ENCODE measurements at regions not wholly inside any gene's neighbourhood (a gene's known extent, or its start where the extent isn't known, plus 50 kb on each side); places are given as distances from the start of the nearest gene placed in this dataset.

DNA sequence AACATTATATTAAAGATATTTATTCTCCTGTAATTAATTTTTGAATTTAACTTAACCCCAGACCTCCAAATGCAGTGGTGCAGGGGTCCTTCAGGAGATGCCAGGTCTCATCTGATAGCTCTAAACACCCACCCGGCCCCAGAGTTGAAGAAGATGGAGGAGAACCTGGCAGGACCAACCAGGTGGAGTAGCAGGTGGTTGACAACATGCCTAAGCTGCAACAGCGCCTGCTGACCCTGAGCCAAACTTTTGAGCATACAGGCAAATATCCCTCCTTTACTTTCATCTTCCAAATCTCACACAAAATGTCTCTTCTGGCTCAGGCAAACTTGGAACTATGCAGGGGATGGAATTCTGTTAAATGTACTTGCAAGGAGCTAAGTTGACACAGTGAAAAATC lies 145.3 kb upstream of the TCF21 start:
- no peak overlapping the region for H3K4me3 ChIP-seq (ENCODE audit: control insufficient read depth, low read depth, low read length)
- DNase-seq (ENCODE audit: low read depth), result no peak
- TF ChIP-seq, protein P1, sequence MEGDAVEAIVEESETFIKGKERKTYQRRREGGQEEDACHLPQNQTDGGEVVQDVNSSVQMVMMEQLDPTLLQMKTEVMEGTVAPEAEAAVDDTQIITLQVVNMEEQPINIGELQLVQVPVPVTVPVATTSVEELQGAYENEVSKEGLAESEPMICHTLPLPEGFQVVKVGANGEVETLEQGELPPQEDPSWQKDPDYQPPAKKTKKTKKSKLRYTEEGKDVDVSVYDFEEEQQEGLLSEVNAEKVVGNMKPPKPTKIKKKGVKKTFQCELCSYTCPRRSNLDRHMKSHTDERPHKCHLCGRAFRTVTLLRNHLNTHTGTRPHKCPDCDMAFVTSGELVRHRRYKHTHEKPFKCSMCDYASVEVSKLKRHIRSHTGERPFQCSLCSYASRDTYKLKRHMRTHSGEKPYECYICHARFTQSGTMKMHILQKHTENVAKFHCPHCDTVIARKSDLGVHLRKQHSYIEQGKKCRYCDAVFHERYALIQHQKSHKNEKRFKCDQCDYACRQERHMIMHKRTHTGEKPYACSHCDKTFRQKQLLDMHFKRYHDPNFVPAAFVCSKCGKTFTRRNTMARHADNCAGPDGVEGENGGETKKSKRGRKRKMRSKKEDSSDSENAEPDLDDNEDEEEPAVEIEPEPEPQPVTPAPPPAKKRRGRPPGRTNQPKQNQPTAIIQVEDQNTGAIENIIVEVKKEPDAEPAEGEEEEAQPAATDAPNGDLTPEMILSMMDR (IDR thresholded peaks at IDR 0.05; ENCODE audit: control insufficient read depth, insufficient read depth, low read depth, low read length, missing control alignments), result no peak

DNA sequence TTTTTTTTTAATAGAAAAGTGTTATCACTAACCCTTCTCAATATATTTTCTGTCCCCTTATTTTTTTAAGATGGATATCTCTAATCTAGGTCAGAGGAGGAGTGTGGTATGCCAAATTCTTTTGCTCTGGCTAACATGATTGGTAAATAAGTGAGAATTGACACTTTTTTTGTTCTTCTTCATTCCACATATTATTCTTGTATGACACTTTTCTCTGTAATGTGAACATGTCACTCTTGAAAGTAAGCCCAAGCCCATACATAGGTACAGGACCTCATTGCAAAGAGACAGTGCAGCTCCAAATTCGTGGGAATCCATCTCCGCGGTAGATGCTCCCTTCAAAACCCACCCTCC lies 142.5 kb upstream of the TCF21 start:
- DNase-seq (ENCODE audit: low read depth), result no peak
- no peak overlapping the region for H3K4me3 ChIP-seq (ENCODE audit: control insufficient read depth, low read depth, low read length)
- TF ChIP-seq, protein P1 (IDR thresholded peaks at IDR 0.05; ENCODE audit: control insufficient read depth, insufficient read depth, low read depth, low read length, missing control alignments), result no peak

DNA sequence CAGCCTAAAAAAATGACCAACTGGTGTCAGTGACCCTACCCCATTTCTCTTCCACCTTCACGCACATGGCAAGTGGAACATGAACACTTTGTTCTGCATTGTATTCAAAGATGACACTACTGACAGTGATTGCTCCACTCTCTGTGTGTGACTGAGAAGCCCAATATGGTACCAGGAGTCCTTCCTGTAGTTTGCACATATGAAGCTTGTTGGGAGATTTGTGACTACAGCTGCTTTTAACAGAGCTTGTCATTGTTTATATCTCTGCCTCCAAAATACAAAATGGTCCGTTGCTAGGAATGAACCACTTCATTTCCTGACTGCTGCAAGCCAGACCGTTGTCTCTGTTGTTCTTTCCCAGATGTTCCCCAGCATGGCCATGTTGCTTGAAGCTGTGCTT lies 140.3 kb upstream of the TCF21 start:
- TF ChIP-seq, protein P1 (IDR thresholded peaks at IDR 0.05; ENCODE audit: control insufficient read depth, insufficient read depth, low read depth, low read length, missing control alignments), result no peak
- no peak overlapping the region for H3K4me3 ChIP-seq (ENCODE audit: control insufficient read depth, low read depth, low read length)
- no peak for DNase-seq (ENCODE audit: low read depth)

DNA sequence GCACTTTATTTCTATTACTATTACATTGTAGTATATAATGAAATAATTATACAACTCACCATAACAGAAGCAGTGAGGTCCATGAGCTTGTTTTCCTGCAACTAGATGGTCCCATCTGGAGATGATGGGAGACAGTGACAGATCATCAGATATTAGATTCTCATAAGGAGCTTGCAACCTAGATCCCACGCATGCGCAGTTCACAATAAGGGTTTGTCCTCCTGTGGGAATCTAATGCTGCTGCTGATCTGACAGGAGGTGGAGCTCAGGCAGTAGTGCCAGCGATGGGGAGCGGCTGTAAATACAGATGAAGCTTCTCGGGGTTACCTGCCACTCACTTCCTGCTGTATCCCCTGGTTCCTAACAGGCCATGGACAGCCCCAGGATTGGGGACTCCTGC lies 139.5 kb upstream of the TCF21 start:
- no peak for DNase-seq (ENCODE audit: low read depth)
- TF ChIP-seq, protein P1 (IDR thresholded peaks at IDR 0.05; ENCODE audit: control insufficient read depth, insufficient read depth, low read depth, low read length, missing control alignments), result no peak
- H3K4me3 ChIP-seq (ENCODE audit: control insufficient read depth, low read depth, low read length), result no peak overlapping the region

DNA sequence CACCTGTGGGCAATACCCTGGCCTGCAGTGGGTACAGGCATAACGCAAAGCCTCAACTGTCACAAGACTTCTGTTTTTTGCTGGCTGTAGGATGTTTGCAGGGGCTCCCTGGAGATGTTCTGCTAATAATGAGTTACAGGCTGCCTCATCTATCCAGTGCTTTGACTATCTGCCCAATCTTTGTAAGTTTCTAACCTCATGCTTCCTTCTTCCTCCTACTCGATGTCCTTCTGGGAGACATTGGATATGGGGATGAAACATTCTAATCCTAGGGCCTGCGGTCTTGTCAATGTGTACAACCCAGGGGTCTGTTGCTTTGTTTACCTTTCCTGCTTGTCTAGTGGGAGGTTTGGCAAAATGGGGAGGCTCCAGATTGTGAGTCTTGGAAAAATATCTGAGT lies 136.8 kb upstream of the TCF21 start:
- TF ChIP-seq, protein P1 (IDR thresholded peaks at IDR 0.05; ENCODE audit: control insufficient read depth, insufficient read depth, low read depth, low read length, missing control alignments), result no peak
- H3K4me3 ChIP-seq (ENCODE audit: control insufficient read depth, low read depth, low read length), result no peak overlapping the region
- DNase-seq (ENCODE audit: low read depth), result no peak

DNA sequence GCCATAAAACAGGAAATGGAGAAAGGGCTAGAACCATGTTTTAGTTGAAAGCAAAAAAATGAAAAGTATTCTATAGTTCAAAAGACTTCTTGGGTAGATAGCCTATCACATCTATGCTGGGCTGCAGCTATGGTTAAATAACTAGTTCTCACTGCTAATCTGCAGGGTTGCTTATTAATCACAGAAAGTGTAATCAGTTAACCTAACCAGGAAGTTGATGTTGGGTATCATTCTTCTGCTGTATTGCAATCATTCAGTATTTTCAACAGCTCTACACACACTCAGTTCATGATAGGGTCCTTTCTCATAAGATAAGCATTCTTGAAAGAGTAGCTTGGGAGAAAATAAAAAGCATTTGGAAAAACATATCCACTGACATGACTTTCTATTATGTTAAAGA lies 135.2 kb upstream of the TCF21 start:
- H3K4me3 ChIP-seq (ENCODE audit: control insufficient read depth, low read depth, low read length), result no peak overlapping the region
- DNase-seq (ENCODE audit: low read depth), result no peak
- TF ChIP-seq, protein P1 (IDR thresholded peaks at IDR 0.05; ENCODE audit: control insufficient read depth, insufficient read depth, low read depth, low read length, missing control alignments), result no peak

DNA sequence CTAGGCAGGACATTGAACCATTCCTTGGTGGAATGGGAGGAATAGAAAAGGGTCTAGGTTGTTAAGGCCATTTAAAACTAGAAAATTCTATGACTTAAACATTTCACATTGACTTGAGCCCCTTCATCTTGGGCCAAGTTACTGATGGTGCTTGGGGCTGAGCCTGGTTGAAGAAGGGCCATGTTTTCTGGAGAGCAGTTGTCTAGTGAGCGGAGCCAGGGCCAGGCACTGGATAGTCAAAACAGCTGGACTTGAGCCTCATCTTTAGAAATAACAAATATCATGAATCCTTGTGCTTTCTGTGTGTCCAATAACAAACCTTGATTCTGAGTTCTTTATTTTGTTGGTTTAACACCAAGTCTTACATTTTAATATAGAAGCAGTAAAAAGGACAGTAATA lies 134.6 kb upstream of the TCF21 start:
- no peak overlapping the region for H3K4me3 ChIP-seq (ENCODE audit: control insufficient read depth, low read depth, low read length)
- TF ChIP-seq, protein P1 (IDR thresholded peaks at IDR 0.05; ENCODE audit: control insufficient read depth, insufficient read depth, low read depth, low read length, missing control alignments), result no peak
- DNase-seq (ENCODE audit: low read depth), result no peak

All from AG09309 (cell line).